ENCODE measurements at regions not wholly inside any gene's neighbourhood (a gene's known extent, or its start where the extent isn't known, plus 50 kb on each side); places are given as distances from the start of the nearest gene placed in this dataset.
"Not testable (repeated sequence)": the region's sequence is repeated elsewhere in the genome, so short reads cannot be mapped to it uniquely, and the experiment has no call there.

- H3K79me2 ChIP-seq (ENCODE audit: insufficient read depth, low read depth, low read length) = no peaks in the 10 kb centered on the region
- no peaks in the 10 kb centered on the region for H3K4me1 ChIP-seq (ENCODE audit: insufficient read depth, low read length, poor library complexity, severe bottlenecking)
- no peak overlapping the region for H2AFZ ChIP-seq (ENCODE audit: low read length)
- H3K9me2 ChIP-seq (ENCODE audit: insufficient read depth, low read length) = no peaks in the 10 kb centered on the region
- no peaks in the 10 kb centered on the region for H4K20me1 ChIP-seq (ENCODE audit: insufficient read depth, low read length)
- no peak overlapping the region for H3K27ac ChIP-seq (ENCODE audit: low read depth, low read length, poor library complexity, severe bottlenecking)
- H3K36me3 ChIP-seq (ENCODE audit: insufficient read depth, low read length) = no peaks in the 10 kb centered on the region
- no peaks in the 10 kb centered on the region for H3K9me3 ChIP-seq (ENCODE audit: low read length)
- no peak for DNase-seq (ENCODE audit: low spot score)
- no peak overlapping the region for H3K4me2 ChIP-seq (ENCODE audit: low read length)
- ChIA-PET POLR2A (interaction anchor here (0.7 kb wide), 1 partner anchor 494 kb away, joined by 3 read pairs; no protein-coding TSS in a partner anchor), CTCF (ENCODE audit: unreplicated experiment) (no interaction called here)
- TF ChIP-seq CTCF (conservative IDR thresholded peaks at IDR 0.05; ENCODE audit: low read length) (no peak), EZH2phosphoT487 (IDR thresholded peaks at IDR 0.05; ENCODE audit: borderline replicate concordance, low read depth, low read length) (no peak)
- intact Hi-C loops (cut with micrococcal nuclease; ENCODE audit: unreplicated experiment) = no loop called here
- BruUV-seq (replicated peaks) = no TSS peak
- no peak overlapping the region for H3K4me3 ChIP-seq (ENCODE audit: low read depth, low read length, poor library complexity, severe bottlenecking)
These were observed 378.5 kb downstream of the PIK3C3 start for GRCh38 chr18:42333558-42333957.

- TF ChIP-seq EZH2phosphoT487 (IDR thresholded peaks at IDR 0.05; ENCODE audit: borderline replicate concordance, low read depth, low read length) (no peak), CTCF (conservative IDR thresholded peaks at IDR 0.05; ENCODE audit: low read length) (no peak)
- no peak overlapping the region for H2AFZ ChIP-seq (ENCODE audit: low read length)
These were observed 379.9 kb downstream of the PIK3C3 start for GRCh38 chr18:42334931-42335330.

GRCh38 chr18:42336139-42336538, 381.1 kb downstream of the PIK3C3 start:
- BruUV-seq (replicated peaks) = no TSS peak

More at GRCh38 chr18:42334931-42335330, 379.9 kb downstream of the PIK3C3 start:
- no peak for DNase-seq (ENCODE audit: low spot score)
- intact Hi-C loops (cut with micrococcal nuclease; ENCODE audit: unreplicated experiment) = no loop called here
- Histone ChIP-seq H3K79me2 (ENCODE audit: insufficient read depth, low read depth, low read length) (no peaks in the 10 kb centered on the region), H3K4me1 (ENCODE audit: insufficient read depth, low read length, poor library complexity, severe bottlenecking) (no peaks in the 10 kb centered on the region), H3K9me2 (ENCODE audit: insufficient read depth, low read length) (no peaks in the 10 kb centered on the region), H4K20me1 (ENCODE audit: insufficient read depth, low read length) (no peaks in the 10 kb centered on the region), H3K4me2 (ENCODE audit: low read length) (no peak overlapping the region), H3K27ac (ENCODE audit: low read depth, low read length, poor library complexity, severe bottlenecking) (no peak overlapping the region), H3K36me3 (ENCODE audit: insufficient read depth, low read length) (no peaks in the 10 kb centered on the region), H3K9me3 (ENCODE audit: low read length) (no peaks in the 10 kb centered on the region), H3K4me3 (ENCODE audit: low read depth, low read length, poor library complexity, severe bottlenecking) (no peak overlapping the region)
- POLR2A ChIA-PET = no interaction called here
- CTCF ChIA-PET (ENCODE audit: unreplicated experiment) = no interaction called here
- BruUV-seq (replicated peaks) = no TSS peak

GRCh38 chr18:42337337-42337736, 382.3 kb downstream of the PIK3C3 start:
- intact Hi-C loops (cut with micrococcal nuclease; ENCODE audit: unreplicated experiment); CTCF ChIA-PET (ENCODE audit: unreplicated experiment); BruUV-seq (replicated peaks); POLR2A ChIA-PET; H3K9me3 ChIP-seq (ENCODE audit: low read length); H3K27ac ChIP-seq (ENCODE audit: low read depth, low read length, poor library complexity, severe bottlenecking); H3K4me3 ChIP-seq (ENCODE audit: low read depth, low read length, poor library complexity, severe bottlenecking); H4K20me1 ChIP-seq (ENCODE audit: insufficient read depth, low read length); H3K9me2 ChIP-seq (ENCODE audit: insufficient read depth, low read length); DNase-seq (ENCODE audit: low spot score); H3K79me2 ChIP-seq (ENCODE audit: insufficient read depth, low read depth, low read length); H2AFZ ChIP-seq (ENCODE audit: low read length); H3K4me2 ChIP-seq (ENCODE audit: low read length); H3K4me1 ChIP-seq (ENCODE audit: insufficient read depth, low read length, poor library complexity, severe bottlenecking); H3K36me3 ChIP-seq (ENCODE audit: insufficient read depth, low read length): not testable (repeated sequence)

More at GRCh38 chr18:42336139-42336538, 381.1 kb downstream of the PIK3C3 start:
- Histone ChIP-seq H3K9me3 (ENCODE audit: low read length) (no peaks in the 10 kb centered on the region), H3K4me2 (ENCODE audit: low read length) (no peak overlapping the region), H2AFZ (ENCODE audit: low read length) (no peak overlapping the region), H3K36me3 (ENCODE audit: insufficient read depth, low read length) (no peaks in the 10 kb centered on the region), H4K20me1 (ENCODE audit: insufficient read depth, low read length) (no peaks in the 10 kb centered on the region), H3K4me3 (ENCODE audit: low read depth, low read length, poor library complexity, severe bottlenecking) (no peak overlapping the region), H3K27ac (ENCODE audit: low read depth, low read length, poor library complexity, severe bottlenecking) (no peak overlapping the region), H3K79me2 (ENCODE audit: insufficient read depth, low read depth, low read length) (no peaks in the 10 kb centered on the region), H3K4me1 (ENCODE audit: insufficient read depth, low read length, poor library complexity, severe bottlenecking) (no peaks in the 10 kb centered on the region), H3K9me2 (ENCODE audit: insufficient read depth, low read length) (no peaks in the 10 kb centered on the region)
- ChIA-PET POLR2A (no interaction called here), CTCF (ENCODE audit: unreplicated experiment) (no interaction called here)
- no peak for DNase-seq (ENCODE audit: low spot score)
- TF ChIP-seq CTCF (conservative IDR thresholded peaks at IDR 0.05; ENCODE audit: low read length) (no peak), EZH2phosphoT487 (IDR thresholded peaks at IDR 0.05; ENCODE audit: borderline replicate concordance, low read depth, low read length) (no peak)
- intact Hi-C loops (cut with micrococcal nuclease; ENCODE audit: unreplicated experiment) = no loop called here
